H9 (cell line): ENCODE measurements at regions not wholly inside any gene's neighbourhood (a gene's known extent, or its start where the extent isn't known, plus 50 kb on each side); places are given as distances from the start of the nearest gene placed in this dataset.

Source experiments
- DNase-seq: peaks from one replicate; pipeline ENCODE4 v3.0.0-alpha.2; 2017
- H2AFZ ChIP-seq: one replicate; pipeline ENCODE4 v1.6.1; 2013; ENCODE audit warnings: mild to moderate bottlenecking, low read length, control low read depth, moderate library complexity
- H2AK5ac ChIP-seq: 2 replicates; pipeline ENCODE4 v1.6.1; 2013; ENCODE audit warnings: low read length, control low read depth, mixed read lengths; ENCODE audit not compliant: insufficient read length
- H2BK120ac ChIP-seq: one replicate; pipeline ENCODE4 v1.6.1; 2013; ENCODE audit warnings: low read depth, mild to moderate bottlenecking, low read length, control low read depth, inconsistent platforms; ENCODE audit not compliant: poor library complexity, severe bottlenecking
- H2BK12ac ChIP-seq: 2 replicates; pipeline ENCODE4 v1.6.1; 2013; ENCODE audit warnings: low read length, control low read depth, mixed read lengths, low read depth; ENCODE audit not compliant: insufficient read length
- H2BK15ac ChIP-seq: 2 replicates; pipeline ENCODE4 v1.6.1; 2013; ENCODE audit warnings: low read depth, low read length, control low read depth
- H2BK20ac ChIP-seq: one replicate; pipeline ENCODE4 v1.6.1; 2013; ENCODE audit warnings: low read depth, mild to moderate bottlenecking, low read length, control low read depth, inconsistent platforms; ENCODE audit not compliant: poor library complexity, severe bottlenecking
- H2BK5ac ChIP-seq: 2 replicates; pipeline ENCODE4 v1.6.1; 2013; ENCODE audit warnings: low read length, control low read depth, mixed read lengths; ENCODE audit not compliant: insufficient read length
- H3K14ac ChIP-seq: 2 replicates; pipeline ENCODE4 v1.6.1; 2013; ENCODE audit warnings: low read length, control low read depth; ENCODE audit not compliant: insufficient read depth
- H3K18ac ChIP-seq: 2 replicates; pipeline ENCODE4 v1.6.1; 2013; ENCODE audit warnings: low read depth, mild to moderate bottlenecking, mixed read lengths, low read length, control low read depth; ENCODE audit not compliant: insufficient read length
- H3K23ac ChIP-seq: 2 replicates; pipeline ENCODE4 v1.6.1; 2013; ENCODE audit warnings: low read length, control low read depth, mixed read lengths, low read depth; ENCODE audit not compliant: insufficient read length
- H3K23me2 ChIP-seq: 2 replicates; pipeline ENCODE4 v1.6.1; 2013; ENCODE audit warnings: low read depth, mild to moderate bottlenecking, mixed read lengths, low read length, control low read depth; ENCODE audit not compliant: insufficient read length, poor library complexity, severe bottlenecking
- H3K27ac ChIP-seq: 2 replicates; pipeline ENCODE4 v1.5.1; 2013; ENCODE audit warnings: low read length, control low read depth, mixed read lengths, low read depth; ENCODE audit not compliant: insufficient read length
- H3K27me3 ChIP-seq: 2 replicates; pipeline ENCODE4 v1.6.1; 2013; ENCODE audit warnings: low read length, control low read depth, inconsistent platforms; ENCODE audit not compliant: insufficient read depth
- H3K4ac ChIP-seq: 2 replicates; pipeline ENCODE4 v1.6.1; 2013; ENCODE audit warnings: low read depth, mild to moderate bottlenecking, control low read depth, inconsistent platforms, low read length, moderate library complexity
- H3K4me1 ChIP-seq: 2 replicates; pipeline ENCODE4 v1.6.1; 2013; ENCODE audit warnings: low read length, control low read depth, inconsistent platforms; ENCODE audit not compliant: insufficient read depth
- H3K4me2 ChIP-seq: 2 replicates; pipeline ENCODE4 v1.6.1; 2013; ENCODE audit warnings: low read length, control low read depth, mixed read lengths; ENCODE audit not compliant: insufficient read length, insufficient read depth
- H3K56ac ChIP-seq: 2 replicates; pipeline ENCODE4 v1.6.1; 2013; ENCODE audit warnings: low read depth, mild to moderate bottlenecking, mixed read lengths, low read length, control low read depth; ENCODE audit not compliant: insufficient read length
- H3K79me1 ChIP-seq: 2 replicates; pipeline ENCODE4 v1.6.1; 2013; ENCODE audit warnings: low read depth, mild to moderate bottlenecking, moderate library complexity, low read length, control low read depth, inconsistent platforms; ENCODE audit not compliant: insufficient read depth, poor library complexity, severe bottlenecking
- H3K79me2 ChIP-seq: 2 replicates; pipeline ENCODE4 v1.6.1; 2013; ENCODE audit warnings: low read length, control low read depth, inconsistent platforms; ENCODE audit not compliant: insufficient read depth
- H3K9ac ChIP-seq: 2 replicates; pipeline ENCODE4 v1.6.1; 2013; ENCODE audit warnings: low read length, control low read depth, mixed read lengths; ENCODE audit not compliant: insufficient read length; ENCODE audit errors: extremely low read depth
- H3K9me3 ChIP-seq: one replicate; pipeline ENCODE4 v1.6.1; 2013; ENCODE audit warnings: low read depth, low read length, inconsistent platforms; ENCODE audit not compliant: control insufficient read depth
- H3T11ph ChIP-seq: one replicate; pipeline ENCODE4 v1.6.1; 2013; ENCODE audit warnings: mild to moderate bottlenecking, low read length, control low read depth, inconsistent platforms
- H4K20me1 ChIP-seq: one replicate; pipeline ENCODE4 v1.6.1; 2013; ENCODE audit not compliant: control insufficient read depth, insufficient read length, insufficient read depth
- H4K5ac ChIP-seq: 2 replicates; pipeline ENCODE4 v1.6.1; 2013; ENCODE audit warnings: low read depth, mild to moderate bottlenecking, mixed read lengths, low read length, control low read depth; ENCODE audit not compliant: insufficient read length
- H4K8ac ChIP-seq: replicated peaks from 2 replicates; pipeline ENCODE4 v1.6.1; 2013; ENCODE audit warnings: low read length, control low read depth, mixed read lengths, low read depth; ENCODE audit not compliant: insufficient read length
- H4K91ac ChIP-seq: 2 replicates; pipeline ENCODE4 v1.6.1; 2013; ENCODE audit warnings: low read depth, mild to moderate bottlenecking, moderate library complexity, mixed read lengths, low read length, control low read depth; ENCODE audit not compliant: insufficient read length
- H3K27ac Mint-ChIP-seq, 3 experiments: 2 replicates in 2 of 3; 3 replicates in 1 of 3; pipeline ENCODE4 v1.8.0; 2020 to 2021; ENCODE audit warnings: mixed read lengths in 3 of 3, mild to moderate bottlenecking in 1 of 3, moderate library complexity in 1 of 3
- H3K27me3 Mint-ChIP-seq: 2 replicates; pipeline ENCODE4 v1.8.0; 2021; ENCODE audit warnings: low read depth, mild to moderate bottlenecking, moderate library complexity, mixed read lengths
- H3K36me3 Mint-ChIP-seq, 3 experiments: 2 replicates in 2 of 3; 3 replicates in 1 of 3; pipeline ENCODE4 v1.8.0; 2020 to 2021; ENCODE audit warnings: low read depth in 3 of 3, mixed read lengths in 3 of 3; ENCODE audit not compliant: insufficient read depth in 1 of 3
- H3K4me1 Mint-ChIP-seq, 2 experiments: 2 replicates each; pipeline ENCODE4 v1.8.0; 2020; ENCODE audit warnings: mixed read lengths in 2 of 2
- H3K4me3 Mint-ChIP-seq, 2 experiments: 2 replicates in 1 of 2; 3 replicates in 1 of 2; pipeline ENCODE4 v1.8.0; 2020 to 2021; ENCODE audit warnings: mild to moderate bottlenecking in 2 of 2, mixed read lengths in 2 of 2, moderate library complexity in 1 of 2
- H3K9me3 Mint-ChIP-seq, 2 experiments: 2 replicates in 1 of 2; 3 replicates in 1 of 2; pipeline ENCODE4 v1.8.0; 2020; ENCODE audit warnings: mild to moderate bottlenecking in 2 of 2, mixed read lengths in 2 of 2, moderate library complexity in 1 of 2
- CTCF ChIP-seq: fragments of 200-600 bp; sonication (generic); conservative IDR thresholded peaks from 3 replicates; pipeline ENCODE4 v1.8.0; 2021; ENCODE audit warnings: antibody characterized with exemption, mild to moderate bottlenecking
- WGBS: extraction: QIAGEN DNeasy Blood & Tissue Kit; methylation state at CpG from one replicate; pipeline ENCODE4 v1.1.7; 2013; ENCODE audit warnings: missing lambda C conversion rate, low lambda C conversion rate, mixed read lengths; ENCODE audit not compliant: insufficient read length; ENCODE audit errors: extremely low coverage; 5-methylcytosine and 5-hydroxymethylcytosine counted together

GRCh38 chr7:85711894-85712293 lies 525.0 kb upstream of the SEMA3D start:
- no peak for DNase-seq
- Histone ChIP-seq H4K8ac (no peak overlapping the region), H3K27me3 (no peaks in the 10 kb centered on the region), H4K20me1 (no peaks in the 10 kb centered on the region), H3K18ac (no peak overlapping the region), H3K23me2 (no peaks in the 10 kb centered on the region), H3K56ac (no peak overlapping the region), H2BK12ac (no peak overlapping the region), H3K9me3 (no peaks in the 10 kb centered on the region), H4K5ac (no peak overlapping the region), H2BK120ac (no peak overlapping the region), H3T11ph (no peak overlapping the region), H2BK20ac (no peak overlapping the region), H3K4ac (no peak overlapping the region), H3K4me1 (no peaks in the 10 kb centered on the region), H3K27ac (no peak overlapping the region), H2AK5ac (no peak overlapping the region), H3K9ac (no peak overlapping the region), H3K79me2 (no peaks in the 10 kb centered on the region), H3K14ac (no peak overlapping the region), H2BK15ac (no peak overlapping the region), H3K4me2 (no peak overlapping the region), H4K91ac (no peak overlapping the region), H3K79me1 (no peaks in the 10 kb centered on the region), H3K23ac (no peak overlapping the region), H2AFZ (no peak overlapping the region), H2BK5ac (no peak overlapping the region)
- H3K36me3 Mint-ChIP-seq, result no peaks in the 10 kb centered on the region
- WGBS, result no CpG with 5 or more reads among the region's 2 CpGs
- H3K9me3 Mint-ChIP-seq, result no peaks in the 10 kb centered on the region
- H3K27me3 Mint-ChIP-seq, result no peaks in the 10 kb centered on the region
- no peak overlapping the region for H3K27ac Mint-ChIP-seq
- no peaks in the 10 kb centered on the region for H3K4me1 Mint-ChIP-seq
- no peak overlapping the region for H3K4me3 Mint-ChIP-seq
- no peak for TF ChIP-seq CTCF
